NCI-H1417 (cell line): ENCODE measurements at regions not wholly inside any gene's neighbourhood (a gene's known extent, or its start where the extent isn't known, plus 50 kb on each side); places are given as distances from the start of the nearest gene placed in this dataset.
"Not testable (repeated sequence)": the region's sequence is repeated elsewhere in the genome, so short reads cannot be mapped to it uniquely, and the experiment has no call there.

Source experiments
- DNase-seq, 3 experiments: peaks; one replicate each; lab custom pipeline; 2025; lab: John Stamatoyannopoulos, UW

DNA sequence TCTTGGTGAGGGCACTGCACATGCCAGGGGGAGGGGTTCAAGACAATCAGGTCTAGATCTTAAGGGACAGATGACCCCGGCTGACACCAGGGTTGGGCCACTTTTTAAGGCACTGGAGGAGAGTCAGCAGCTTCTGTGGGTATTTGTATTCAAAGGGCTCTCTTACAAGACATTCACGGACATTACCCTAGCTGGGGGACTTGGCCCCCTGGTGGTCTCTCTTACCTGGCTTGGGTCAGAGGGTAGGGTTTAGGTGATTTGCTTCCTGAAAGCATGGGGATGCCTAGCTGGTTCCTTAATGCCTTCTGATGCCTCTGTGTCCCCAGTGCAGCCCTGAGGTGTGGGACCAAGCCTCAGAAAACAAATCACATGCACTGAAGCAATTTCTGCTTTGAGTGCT lies 354.7 kb downstream of the CDC5L start:
- no peak for DNase-seq

DNA sequence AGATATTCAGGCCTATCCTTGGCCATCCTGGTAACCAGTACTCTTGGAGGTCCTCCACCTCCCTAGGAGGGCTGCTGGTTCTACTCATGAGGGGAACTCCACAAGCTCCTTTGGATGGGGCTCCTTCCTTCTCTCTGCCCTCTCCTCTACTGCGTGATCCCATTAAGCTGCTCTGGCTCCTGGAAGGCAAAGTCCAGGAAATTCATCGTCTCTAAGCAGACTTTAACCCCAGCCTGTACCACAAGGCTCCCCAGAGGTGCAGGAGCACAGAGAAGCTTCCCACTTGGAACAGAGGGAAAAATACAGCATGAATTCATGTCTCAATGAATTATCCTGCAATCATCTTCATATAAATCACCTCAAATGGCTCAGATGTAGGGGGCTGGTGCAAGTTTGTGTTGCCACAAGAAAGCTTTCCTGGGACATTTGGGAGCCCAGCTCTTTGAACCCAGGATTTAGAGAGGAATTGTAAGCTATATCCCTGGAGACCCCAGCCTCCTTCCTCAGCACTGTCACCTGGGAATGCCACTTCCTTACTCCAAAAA lies 355.4 kb downstream of the CDC5L start:
- DNase-seq = no peak

DNA sequence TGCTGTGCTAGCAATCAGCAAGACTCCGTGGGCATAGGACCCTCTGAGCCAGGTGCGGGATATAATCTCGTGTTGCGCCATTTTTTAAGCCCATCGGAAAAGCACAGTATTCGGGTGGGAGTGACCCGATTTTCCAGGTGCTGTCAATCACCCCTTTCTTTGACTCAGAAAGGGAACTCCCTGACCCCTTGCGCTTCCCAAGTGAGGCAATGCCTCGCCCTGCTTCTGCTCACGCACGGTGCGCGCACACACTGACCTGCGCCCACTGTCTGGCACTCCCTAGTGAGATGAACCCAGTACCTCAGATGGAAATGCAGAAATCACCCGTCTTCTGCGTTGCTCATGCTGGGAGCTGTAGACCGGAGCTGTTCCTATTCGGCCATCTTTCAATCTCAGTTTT lies 372.6 kb downstream of the CDC5L start:
- DNase-seq = not testable (repeated sequence)

DNA sequence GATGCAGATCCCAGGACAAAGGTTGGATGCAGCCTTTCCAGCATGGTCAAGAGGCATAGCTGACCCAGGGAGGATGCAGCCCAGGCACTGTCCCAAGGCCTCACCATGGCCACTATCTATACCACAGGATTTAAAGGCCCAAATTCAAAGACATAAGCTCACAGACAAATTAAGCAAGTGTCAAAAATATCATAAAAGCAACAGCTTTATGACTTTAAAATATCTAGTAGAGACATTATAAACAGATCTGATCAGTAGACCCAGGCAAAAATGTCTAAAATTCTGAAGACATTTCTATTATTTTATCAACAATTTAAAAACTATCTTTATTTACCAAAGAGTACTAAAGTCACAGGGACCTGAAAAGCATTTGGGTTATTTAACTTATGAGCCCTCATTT lies 373.5 kb downstream of the CDC5L start:
- no peak for DNase-seq

DNA sequence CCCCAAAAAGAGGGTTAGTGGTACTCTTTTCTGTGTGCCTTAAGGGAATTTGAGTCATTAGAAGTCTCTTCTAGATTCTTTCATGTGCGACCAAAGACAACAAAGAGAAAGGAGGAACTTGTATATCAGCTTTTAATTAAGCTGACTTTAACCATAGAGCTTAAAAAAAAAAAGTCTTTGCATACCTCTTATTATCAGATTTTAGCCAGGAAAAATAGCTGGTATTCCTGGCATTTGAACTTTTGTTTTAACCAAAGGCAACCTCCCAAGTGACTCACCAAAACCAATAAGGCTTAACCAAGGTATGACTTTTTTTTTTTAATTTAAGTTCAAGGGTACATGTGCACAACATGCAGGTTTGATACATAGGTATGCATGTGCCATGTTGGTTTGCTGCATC lies 375.0 kb downstream of the CDC5L start:
- DNase-seq = no peak

DNA sequence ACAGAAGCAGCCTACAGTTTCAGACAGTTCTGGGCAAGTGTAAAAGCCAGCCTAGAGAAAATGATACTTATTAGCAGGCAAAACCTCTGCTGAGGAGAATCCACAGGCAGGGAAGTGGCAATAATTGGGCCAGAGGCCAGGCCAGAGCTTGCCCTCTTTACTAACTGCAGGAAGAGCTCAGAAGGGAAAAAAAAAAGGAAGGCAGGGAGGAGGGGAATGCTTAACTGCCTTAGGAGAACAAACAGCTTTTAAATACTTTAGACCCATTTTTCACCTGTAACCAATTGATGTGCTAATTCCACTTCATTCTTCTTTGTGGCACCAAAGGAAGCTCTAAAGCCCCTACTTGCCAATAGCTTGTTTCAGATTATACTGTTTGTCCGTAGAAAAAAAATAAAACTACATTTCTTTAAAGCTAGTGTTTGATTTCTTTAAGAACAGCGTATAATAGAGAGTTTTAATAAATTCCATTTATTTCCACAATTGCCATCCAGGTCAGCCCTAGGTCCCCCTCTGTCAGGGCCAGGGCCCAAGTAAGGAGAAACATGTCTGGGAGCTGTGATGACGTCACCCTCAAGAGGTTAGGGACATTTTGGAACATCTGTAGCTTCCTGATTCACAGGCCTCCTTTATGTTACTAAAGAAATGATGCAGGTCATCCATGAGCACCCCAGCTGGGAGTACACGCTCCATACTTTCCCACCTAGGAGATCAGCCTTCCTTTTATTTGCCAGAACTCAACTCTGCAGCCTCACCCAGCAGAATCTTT lies 384.3 kb downstream of the CDC5L start:
- DNase-seq = no peak

DNA sequence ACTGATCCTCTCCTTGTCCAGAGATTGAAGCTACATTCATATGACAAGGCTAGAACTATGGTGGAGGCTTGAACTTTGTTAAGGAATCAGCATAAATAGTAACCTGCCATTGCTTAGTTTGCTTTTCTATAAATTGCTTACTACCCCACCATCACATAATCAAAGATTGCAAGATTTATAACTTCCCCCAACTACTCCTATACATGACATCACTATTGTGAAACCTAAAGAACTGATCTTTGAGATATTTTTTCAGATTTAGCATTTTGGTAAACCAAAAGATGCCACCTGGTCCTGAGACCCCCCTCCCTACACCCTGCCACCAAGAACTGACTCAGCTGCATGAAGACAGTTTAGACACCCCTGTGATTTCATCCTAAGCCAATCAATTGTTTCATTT lies 385.3 kb downstream of the CDC5L start:
- DNase-seq = no peak

DNA sequence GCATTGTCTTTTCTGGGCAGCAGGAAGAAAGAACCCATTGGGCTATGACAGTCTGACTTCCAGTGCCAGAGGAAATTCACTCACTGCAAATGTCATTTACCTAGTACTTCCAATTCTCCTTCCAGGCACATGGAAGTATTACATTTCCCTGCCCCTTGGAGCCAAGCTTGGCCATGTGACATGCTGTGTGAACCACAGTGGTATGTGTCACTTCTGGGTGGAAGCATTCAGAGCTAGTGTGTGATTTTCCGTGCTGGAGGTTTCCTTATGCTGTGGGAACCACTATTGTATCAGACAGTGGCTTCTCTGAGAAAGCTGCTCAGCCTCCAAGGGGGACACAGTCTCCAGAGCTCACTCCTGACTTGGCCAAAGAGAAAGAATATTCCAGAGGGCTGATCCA lies 387.6 kb downstream of the CDC5L start:
- DNase-seq = no peak

DNA sequence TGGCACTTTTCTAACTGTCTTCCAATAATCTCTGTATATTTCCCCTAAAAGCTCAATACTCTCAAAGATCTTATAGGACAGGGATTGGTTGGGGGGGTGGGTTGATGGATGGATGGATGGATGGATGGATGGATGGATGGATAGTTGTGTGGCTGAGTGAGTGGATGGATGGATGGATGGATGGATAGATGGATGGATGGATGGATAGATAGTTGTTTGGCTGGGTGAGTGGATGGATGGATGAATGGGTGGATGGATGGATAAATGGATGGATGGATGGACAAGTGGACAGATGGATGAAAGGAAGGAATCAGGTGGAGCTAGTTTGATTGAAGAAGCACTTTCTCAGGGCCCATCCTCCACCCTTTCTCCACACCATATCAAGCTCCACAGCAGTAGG lies 388.8 kb downstream of the CDC5L start:
- DNase-seq = no peak

DNA sequence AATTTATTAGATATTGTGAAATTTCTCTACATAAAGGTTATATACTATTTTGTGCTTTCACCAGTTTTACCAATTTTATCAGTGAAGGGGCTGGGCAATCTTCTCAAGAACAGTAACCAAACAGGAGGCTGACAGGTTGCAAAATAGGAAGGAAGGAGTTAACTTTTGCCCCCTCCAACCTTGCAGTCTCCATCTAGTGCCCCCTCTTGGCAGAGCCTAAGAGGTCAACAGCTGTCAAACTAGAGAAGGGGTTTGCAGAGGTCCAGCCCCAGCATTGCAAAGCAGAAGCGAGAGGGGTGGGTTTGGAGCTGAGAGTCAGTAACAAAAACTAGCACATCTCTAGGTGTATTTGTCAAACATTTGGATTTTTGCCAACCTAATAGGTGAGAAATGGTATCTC lies 391.0 kb downstream of the CDC5L start:
- no peak for DNase-seq
